Heart right ventricle (tissue), 16 donors: ENCODE measurements at regions not wholly inside any gene's neighbourhood (a gene's known extent, or its start where the extent isn't known, plus 50 kb on each side); places are given as distances from the start of the nearest gene placed in this dataset.

Source experiments
- ATAC-seq, 8 donors: fragments of 200-7000 bp; cut with Tn5 transposase; one replicate each; pipeline ENCODE4 v1.9.1; 2020; ENCODE audit warnings: mild to moderate bottlenecking in 8 of 8, moderate library complexity in 8 of 8, moderate number of reproducible peaks in 1 of 8
- DNase-seq, 2 donors: peaks; one replicate each; pipeline ENCODE4 v3.0.0-alpha.2; 2020
- H3K27ac ChIP-seq, 10 donors: fragments of 200-600 bp; sonication (generic) in 2 of 10; one replicate each; pipeline versions ENCODE4 v1.5.0 to v1.8.0; 2020 to 2022; ENCODE audit warnings: mild to moderate bottlenecking in 3 of 10
- H3K27me3 ChIP-seq, 7 donors: fragments of 200-600 bp; one replicate each; pipeline ENCODE4 v1.8.0; 2021 to 2022; ENCODE audit warnings: mild to moderate bottlenecking in 2 of 7
- H3K36me3 ChIP-seq, 9 donors: fragments of 200-600 bp; sonication (generic) in 1 of 9; one replicate each; pipeline versions ENCODE4 v1.5.0 to v1.8.0; 2020 to 2022; ENCODE audit warnings: mild to moderate bottlenecking in 2 of 9
- H3K4me1 ChIP-seq, 9 donors: fragments of 200-600 bp; sonication (generic) in 1 of 9; one replicate each; pipeline versions ENCODE4 v1.5.0 to v1.8.0; 2020 to 2022; ENCODE audit warnings: mild to moderate bottlenecking in 4 of 9
- H3K4me3 ChIP-seq, 10 donors: fragments of 200-600 bp; sonication (generic) in 2 of 10; one replicate each; pipeline versions ENCODE4 v1.5.0 to v1.8.0; 2020 to 2022; ENCODE audit warnings: mild to moderate bottlenecking in 7 of 10, moderate library complexity in 2 of 10
- H3K9me3 ChIP-seq, 11 donors: fragments of 200-600 bp in 10 of 11; sonication (generic) in 2 of 11; one replicate each; pipeline versions ENCODE4 v1.5.0 to v1.8.0; 2013 to 2022; ENCODE audit warnings: mild to moderate bottlenecking in 2 of 11, control low read depth in 1 of 11, moderate library complexity in 1 of 11
- WGBS, 2 donors: extraction: QIAGEN DNeasy Blood & Tissue Kit; methylation state at CpG; one replicate each; pipeline ENCODE4 v1.1.7; 2013; ENCODE audit warnings: inconsistent platforms in 1 of 2; 5-methylcytosine and 5-hydroxymethylcytosine counted together
- intact Hi-C, 10 donors: fragments of 100-400 bp; cut with DNase I; formaldehyde crosslinking; loops; one replicate each; pipeline versions ENCODE4 v1.11.1 to v1.14.2; 2022
- TF ChIP-seq, protein P1 (sequence below), 9 donors: fragments of 200-600 bp; sonication (generic) in 2 of 9; IDR thresholded peaks; one replicate each; pipeline versions ENCODE4 v1.5.0 to v1.8.0; 2021 to 2022; ENCODE audit warnings: antibody characterized with exemption in 9 of 9, mild to moderate bottlenecking in 5 of 9, moderate library complexity in 1 of 9
- donor health status: Arrhythmogenic right ventricular cardiomyopathy.
- donor health status: ischemic (EF 13 %, LVEDD 7.1; RV severe dilation, severe dysfunction).
- donor health status: healthy with polysubstance abuse.
- donor health status: DM: no; HTN: yes; CAD: no.
- donor health status: DM: no; HTN: no; CAD: no.
- donor health status: ischemic (EF 25% LVEDD 6.9; RV normal size, moderate dysfunction).
- donor health status: ischemic (EF 25% LVEDD 5.7; RV mildly dilated, moderate dysfunction).
- donor health status: healthy.
- donor health status: DM: yes; HTN: yes; CAD: no.
- donor health status: Ischemic cardiomyopathy.
- donor health status: ischemic (EF 35%, LVEDD 5.7; RV mildly dilated, moderate dysfunction).
- donor health status: nonischemic (EF 11% LVEDD 7.7; RV severe dilation, severe dysfunction).
- donor health status: DM: yes; HTN: yes; CAD: no.
- donor health status: PGD.
- donor health status: ischemic (EF 29% LVEDD 5.4; RV normal size, mild dysfunction).
- donor health status: nonischemic (EF 23%, LVEDD 6.1; RV moderate dilation, normal function).

DNA sequence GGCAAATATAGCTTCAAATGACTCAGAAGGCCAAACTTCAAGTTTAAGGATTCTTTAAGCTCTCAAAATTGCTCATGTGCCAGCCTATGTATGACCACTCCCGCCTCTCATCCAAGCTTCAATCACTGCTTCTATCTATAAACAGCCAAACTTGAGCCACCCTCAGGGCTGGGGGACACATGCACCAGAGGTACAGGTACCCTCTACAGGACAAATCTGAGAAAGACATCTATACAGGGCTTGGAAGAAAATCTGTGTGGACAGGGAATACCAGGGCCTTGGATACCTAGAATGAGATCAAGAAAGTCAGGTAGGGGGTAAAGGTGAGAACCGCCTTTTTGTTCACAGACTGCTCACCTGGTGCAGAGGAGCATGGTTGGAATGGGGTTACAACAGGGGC, 217.9 kb downstream of the ATPSCKMT start:
- Histone ChIP-seq H3K27me3 (no peaks in the 10 kb centered on the region), H3K36me3 (no peaks in the 10 kb centered on the region), H3K4me1 (no peaks in the 10 kb centered on the region), H3K27ac (no peak overlapping the region), H3K4me3 (no peak overlapping the region), H3K9me3 (peaks cover 0 to 29% (median 10%) of the 10 kb centered on the region in 11 donors)
- DNase-seq: no peak
- ATAC-seq: no peak
- TF ChIP-seq, protein P1, sequence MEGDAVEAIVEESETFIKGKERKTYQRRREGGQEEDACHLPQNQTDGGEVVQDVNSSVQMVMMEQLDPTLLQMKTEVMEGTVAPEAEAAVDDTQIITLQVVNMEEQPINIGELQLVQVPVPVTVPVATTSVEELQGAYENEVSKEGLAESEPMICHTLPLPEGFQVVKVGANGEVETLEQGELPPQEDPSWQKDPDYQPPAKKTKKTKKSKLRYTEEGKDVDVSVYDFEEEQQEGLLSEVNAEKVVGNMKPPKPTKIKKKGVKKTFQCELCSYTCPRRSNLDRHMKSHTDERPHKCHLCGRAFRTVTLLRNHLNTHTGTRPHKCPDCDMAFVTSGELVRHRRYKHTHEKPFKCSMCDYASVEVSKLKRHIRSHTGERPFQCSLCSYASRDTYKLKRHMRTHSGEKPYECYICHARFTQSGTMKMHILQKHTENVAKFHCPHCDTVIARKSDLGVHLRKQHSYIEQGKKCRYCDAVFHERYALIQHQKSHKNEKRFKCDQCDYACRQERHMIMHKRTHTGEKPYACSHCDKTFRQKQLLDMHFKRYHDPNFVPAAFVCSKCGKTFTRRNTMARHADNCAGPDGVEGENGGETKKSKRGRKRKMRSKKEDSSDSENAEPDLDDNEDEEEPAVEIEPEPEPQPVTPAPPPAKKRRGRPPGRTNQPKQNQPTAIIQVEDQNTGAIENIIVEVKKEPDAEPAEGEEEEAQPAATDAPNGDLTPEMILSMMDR (IDR thresholded peaks at IDR 0.05): no peak
- intact Hi-C loops: loop anchor here in 1 of 10 donors (10.0 kb wide), 1 partner anchor 117 kb away; no protein-coding TSS in a partner anchor
- WGBS, 2 donors: 93 to 96% methylated on average over 2 of the region's 2 CpGs

DNA sequence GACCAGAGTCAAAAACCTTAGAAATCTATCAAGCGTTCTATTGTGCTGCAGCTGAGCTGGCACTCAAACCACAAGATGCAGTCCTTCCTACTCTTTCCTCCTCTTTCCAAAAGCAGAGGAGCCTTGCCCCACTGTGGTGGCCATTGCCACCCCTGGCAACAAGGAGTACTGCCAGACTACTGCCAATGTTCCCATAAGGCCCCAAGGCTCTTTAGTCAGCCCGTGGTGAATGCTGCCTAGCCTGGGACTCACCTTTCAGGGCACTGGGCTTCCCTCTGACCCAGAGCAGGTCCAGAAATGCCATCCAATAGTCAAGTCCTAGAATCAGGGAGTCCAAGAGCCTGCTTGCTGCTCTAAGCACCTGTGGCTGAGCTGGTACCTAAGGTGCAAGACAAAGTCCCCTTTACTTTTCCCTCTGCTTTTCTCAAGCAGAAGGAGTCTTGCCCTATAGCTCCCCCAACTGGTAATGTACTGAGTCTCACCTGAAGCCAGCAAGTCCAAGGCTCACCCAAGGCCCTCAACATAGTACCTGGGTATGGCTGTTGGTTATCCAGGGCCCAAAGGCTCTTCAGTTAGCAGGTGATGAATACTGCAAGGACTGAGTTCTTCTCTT, 219.4 kb downstream of the ATPSCKMT start:
- no peak for DNase-seq
- no peak overlapping the region for H3K4me3 ChIP-seq
- no peaks in the 10 kb centered on the region for H3K27me3 ChIP-seq
- WGBS, 2 donors: 73 to 87% methylated on average over 2 of the region's 2 CpGs
- no peak overlapping the region for H3K27ac ChIP-seq
- no peaks in the 10 kb centered on the region for H3K36me3 ChIP-seq
- no peak for ATAC-seq
- H3K9me3 ChIP-seq: peaks cover 0 to 44% (median 14%) of the 10 kb centered on the region in 11 donors
- intact Hi-C loops: loop anchor here in 1 of 10 donors (10.0 kb wide), 1 partner anchor 116 kb away; no protein-coding TSS in a partner anchor
- TF ChIP-seq, protein P1 (IDR thresholded peaks at IDR 0.05): no peak
- H3K4me1 ChIP-seq: no peaks in the 10 kb centered on the region

DNA sequence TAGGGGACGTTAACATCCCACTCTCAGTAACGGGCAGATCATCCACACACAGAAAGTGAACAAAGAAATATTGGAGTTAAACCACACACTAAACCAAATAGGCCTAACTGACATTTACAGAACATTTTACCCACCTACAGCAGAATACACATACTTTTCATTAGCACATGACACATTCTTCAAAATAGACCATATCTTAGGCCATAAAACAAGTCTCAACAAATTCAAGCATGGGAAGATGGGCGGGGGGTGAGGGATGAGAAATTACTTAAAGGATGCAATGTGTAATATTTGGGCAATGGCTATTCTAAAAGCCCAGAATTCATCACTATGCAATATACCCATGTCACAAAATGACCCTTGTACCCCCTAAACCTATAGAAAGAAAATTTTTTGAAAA, 226.2 kb downstream of the ATPSCKMT start:
- Histone ChIP-seq H3K27me3 (no peaks in the 10 kb centered on the region), H3K4me1 (no peaks in the 10 kb centered on the region), H3K4me3 (no peak overlapping the region), H3K36me3 (no peaks in the 10 kb centered on the region), H3K27ac (no peak overlapping the region), H3K9me3 (peaks cover 0 to 71% (median 17%) of the 10 kb centered on the region in 11 donors)
- 88 to 90% methylated on average over 3 of the region's 3 CpGs for WGBS, 2 donors
- intact Hi-C loops: no loop called here
- TF ChIP-seq, protein P1 (IDR thresholded peaks at IDR 0.05): no peak
- DNase-seq (no peak), ATAC-seq (no peak)

DNA sequence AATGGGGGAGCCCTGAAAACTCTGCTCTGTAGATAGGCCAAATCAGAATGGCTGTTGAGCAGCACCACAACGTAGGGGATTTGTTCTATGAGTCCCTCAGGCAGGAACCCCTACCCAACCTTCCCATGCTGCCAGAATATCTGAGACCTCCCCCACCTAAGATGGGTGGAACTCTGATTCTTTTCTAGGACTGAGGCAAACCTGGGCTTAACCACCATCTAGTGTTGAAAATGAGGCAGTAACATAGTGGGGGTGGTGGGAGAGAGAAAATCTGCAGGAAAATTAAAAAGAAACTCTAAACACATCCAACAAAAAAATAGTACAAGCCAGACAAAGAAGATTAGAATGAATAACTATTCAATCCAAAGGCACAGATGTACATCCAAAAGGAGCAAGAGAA, 228.4 kb downstream of the ATPSCKMT start:
- Histone ChIP-seq H3K4me1 (no peaks in the 10 kb centered on the region), H3K9me3 (peaks cover 0 to 51% (median 8%) of the 10 kb centered on the region in 11 donors), H3K27ac (no peak overlapping the region), H3K4me3 (no peak overlapping the region), H3K36me3 (no peaks in the 10 kb centered on the region), H3K27me3 (peaks cover 0 to 4% (median 0%) of the 10 kb centered on the region in 7 donors)
- 61 to 74% methylated on average over 1 of the region's 1 CpG for WGBS, 2 donors
- ATAC-seq: no peak
- intact Hi-C loops: no loop called here
- DNase-seq: no peak
- TF ChIP-seq, protein P1 (IDR thresholded peaks at IDR 0.05): no peak
